Fibroblast of lung (primary cell): ENCODE measurements at regions not wholly inside any gene's neighbourhood (a gene's known extent, or its start where the extent isn't known, plus 50 kb on each side); places are given as distances from the start of the nearest gene placed in this dataset.

Source experiments
- CTCF ChIP-seq, 2 donors: IDR thresholded peaks in 1 of 2; conservative IDR thresholded peaks in 1 of 2; 1 replicate in 1 of 2; 2 replicates in 1 of 2; pipeline ENCODE4 v1.5.1; 2011 to 2012; ENCODE audit warnings: low read length in 2 of 2, control low read depth in 1 of 2, inconsistent platforms in 1 of 2, low read depth in 1 of 2, mild to moderate bottlenecking in 1 of 2
- EZH2 ChIP-seq: IDR thresholded peaks from 2 replicates; pipeline ENCODE4 v1.5.1; 2012; ENCODE audit warnings: low read length, control low read depth, mild to moderate bottlenecking; ENCODE audit errors: missing control alignments

- TF ChIP-seq CTCF (conservative IDR thresholded peaks at IDR 0.05 in 1 of 2, IDR thresholded peaks at IDR 0.05 in 1 of 2; ENCODE audit: low read depth in 1 of 2, low read length in 2 of 2) (no peak), EZH2 (no peak)
Measured at GRCh38 chr6:76703285-76703684, 630.8 kb upstream of the IMPG1 start.
